ENCODE measurements at regions not wholly inside any gene's neighbourhood (a gene's known extent, or its start where the extent isn't known, plus 50 kb on each side); places are given as distances from the start of the nearest gene placed in this dataset.
"Not testable (repeated sequence)": the region's sequence is repeated elsewhere in the genome, so short reads cannot be mapped to it uniquely, and the experiment has no call there.

- H4K20me1 ChIP-seq (ENCODE audit: insufficient read depth): no peaks in the 10 kb centered on the region
- no peak overlapping the region for H3K27ac ChIP-seq (ENCODE audit: low read depth, low read length)
- no peaks in the 10 kb centered on the region for H3K27me3 ChIP-seq (ENCODE audit: insufficient read depth, low read length)
- no TSS peak for BruUV-seq (replicated peaks)
- no peaks in the 10 kb centered on the region for H3K36me3 ChIP-seq (ENCODE audit: control insufficient read depth in 1 of 2, insufficient read depth in 2 of 2, low read length in 2 of 2)
- no peaks in the 10 kb centered on the region for H3K9me3 ChIP-seq (ENCODE audit: control insufficient read depth in 1 of 2, insufficient read depth in 1 of 2, low read depth in 1 of 2, low read length in 2 of 2)
- CTCF ChIA-PET: no interaction called here
- peaks cover 8 to 18% of the 10 kb centered on the region in 2 experiments for H3K4me1 ChIP-seq (ENCODE audit: control insufficient read depth in 1 of 2, insufficient read depth in 2 of 2, low read length in 2 of 2)
- peak overlapping the region; percentile 24 for H3K9ac ChIP-seq (ENCODE audit: low read length)
- DNase-seq (ENCODE audit: low read depth, low spot score) (no peak), ATAC-seq (peak; percentile 55)
- no peaks in the 10 kb centered on the region for H3K79me2 ChIP-seq (ENCODE audit: insufficient read depth, low read length)
- intact Hi-C loops (cut with micrococcal nuclease): no loop called here
- H3K4me2 ChIP-seq (ENCODE audit: low read length): peak overlapping the region; percentile 68
- no peaks in the 10 kb centered on the region for H3K9me2 ChIP-seq (ENCODE audit: insufficient read depth)
- TF ChIP-seq EZH2 (IDR thresholded peaks at IDR 0.05): no peak
- TF ChIP-seq JUND (IDR thresholded peaks at IDR 0.05): no peak
- TF ChIP-seq EZH2phosphoT487 (IDR thresholded peaks at IDR 0.05; ENCODE audit: borderline replicate concordance): no peak
- no peak for TF ChIP-seq CEBPB (IDR thresholded peaks at IDR 0.05; ENCODE audit: low read depth)
- no peak for TF ChIP-seq CBX3 (IDR thresholded peaks at IDR 0.05; ENCODE audit: low read depth)
- TF ChIP-seq SRF (IDR thresholded peaks at IDR 0.05; ENCODE audit: low read depth): no peak
- no peak for TF ChIP-seq FOSL1 (IDR thresholded peaks at IDR 0.05; ENCODE audit: low read depth)
- no peak for TF ChIP-seq SP1 (IDR thresholded peaks at IDR 0.05; ENCODE audit: low read depth)
- TF ChIP-seq MAX (IDR thresholded peaks at IDR 0.05): no peak
- no peak for TF ChIP-seq YY1 (IDR thresholded peaks at IDR 0.05; ENCODE audit: extremely low read depth, insufficient replicate concordance, low read depth, low read length)
- TF ChIP-seq ZFX (IDR thresholded peaks at IDR 0.05): no peak
- H2AFZ ChIP-seq (ENCODE audit: low read depth, low read length, poor library complexity, severe bottlenecking): peak overlapping the region; percentile 95
- peak overlapping the region in 1 of 2 experiments; percentile 41; a peak in 3 of 4 replicates for H3K4me3 ChIP-seq (replicated peaks in 1 of 2; ENCODE audit: low read depth in 1 of 2, low read length in 2 of 2)
- POLR2A ChIA-PET: interaction anchor here (1.1 kb wide), 1 partner anchor 16 kb away, joined by 3 read pairs; no protein-coding TSS in a partner anchor
- RAD21 ChIA-PET (ENCODE audit: low non-redundant PET in 1 of 2, low total read pairs in 2 of 2, uncharacterized antibody in 2 of 2, unreplicated experiment in 2 of 2): no interaction called here
Observed at GRCh38 chr10:22087402-22087738, 83.8 kb upstream of the DNAJC1 start.

- intact Hi-C loops (cut with micrococcal nuclease): no loop called here
- ATAC-seq (peak; percentile 92), DNase-seq (ENCODE audit: low read depth, low spot score) (peak; percentile 38)
- no TSS peak for BruUV-seq (replicated peaks)
- H3K79me2 ChIP-seq (ENCODE audit: insufficient read depth, low read length): no peaks in the 10 kb centered on the region
- H3K4me1 ChIP-seq (ENCODE audit: control insufficient read depth in 1 of 2, insufficient read depth in 2 of 2, low read length in 2 of 2): peaks cover 8 to 18% of the 10 kb centered on the region in 2 experiments
- TF ChIP-seq JUND (IDR thresholded peaks at IDR 0.05) (peak; percentile 28; the same call in 1 of the 2 replicates), CBX3 (IDR thresholded peaks at IDR 0.05; ENCODE audit: low read depth) (0 out of 2 replicates have a peak, but pooled peaks have one; percentile 36), CEBPB (IDR thresholded peaks at IDR 0.05; ENCODE audit: low read depth) (peak; percentile 31; the same call in 1 of the 2 replicates), TCF7L2 (IDR thresholded peaks at IDR 0.05; ENCODE audit: borderline replicate concordance, extremely low read depth, insufficient read depth, insufficient read length) (no peak), MAX (IDR thresholded peaks at IDR 0.05) (0 out of 2 replicates have a peak, but pooled peaks have one; percentile 23), FOSL1 (IDR thresholded peaks at IDR 0.05; ENCODE audit: low read depth) (peak; percentile 26), SRF (IDR thresholded peaks at IDR 0.05; ENCODE audit: low read depth) (no peak)
- H3K9ac ChIP-seq (ENCODE audit: low read length): peak overlapping the region; percentile 24
- peak overlapping the region; percentile 68 for H3K4me2 ChIP-seq (ENCODE audit: low read length)
- H3K27ac ChIP-seq (ENCODE audit: low read depth, low read length): no peak overlapping the region
- no peaks in the 10 kb centered on the region for H4K20me1 ChIP-seq (ENCODE audit: insufficient read depth)
- POLR2A ChIA-PET: interaction anchor here (1.1 kb wide), 1 partner anchor 17 kb away, joined by 3 read pairs; no protein-coding TSS in a partner anchor
- RAD21 ChIA-PET (ENCODE audit: low non-redundant PET in 1 of 2, low total read pairs in 2 of 2, uncharacterized antibody in 2 of 2, unreplicated experiment in 2 of 2): no interaction called here
- no peaks in the 10 kb centered on the region for H3K9me3 ChIP-seq (ENCODE audit: control insufficient read depth in 1 of 2, insufficient read depth in 1 of 2, low read depth in 1 of 2, low read length in 2 of 2)
- peak overlapping the region; percentile 95 for H2AFZ ChIP-seq (ENCODE audit: low read depth, low read length, poor library complexity, severe bottlenecking)
- CTCF ChIA-PET: no interaction called here
- no peaks in the 10 kb centered on the region for H3K27me3 ChIP-seq (ENCODE audit: insufficient read depth, low read length)
- H3K36me3 ChIP-seq (ENCODE audit: control insufficient read depth in 1 of 2, insufficient read depth in 2 of 2, low read length in 2 of 2): no peaks in the 10 kb centered on the region
- H3K4me3 ChIP-seq (replicated peaks in 1 of 2; ENCODE audit: low read depth in 1 of 2, low read length in 2 of 2): peak overlapping the region; percentile 19 to 41
- no peaks in the 10 kb centered on the region for H3K9me2 ChIP-seq (ENCODE audit: insufficient read depth)
Observed at GRCh38 chr10:22086730-22087401, 83.3 kb upstream of the DNAJC1 start.

GRCh38 chr10:22079921-22080320 lies 76.4 kb upstream of the DNAJC1 start:
- DNase-seq (ENCODE audit: low read depth, low spot score); H3K4me1 ChIP-seq (ENCODE audit: control insufficient read depth in 1 of 2, insufficient read depth in 2 of 2, low read length in 2 of 2); H3K4me3 ChIP-seq (replicated peaks in 1 of 2; ENCODE audit: low read depth in 1 of 2, low read length in 2 of 2); H3K9ac ChIP-seq (ENCODE audit: low read length); BruUV-seq (replicated peaks); RAD21 ChIA-PET (ENCODE audit: low non-redundant PET in 1 of 2, low total read pairs in 2 of 2, uncharacterized antibody in 2 of 2, unreplicated experiment in 2 of 2); H3K4me2 ChIP-seq (ENCODE audit: low read length); CTCF ChIA-PET; ATAC-seq; H4K20me1 ChIP-seq (ENCODE audit: insufficient read depth); POLR2A ChIA-PET; H3K27ac ChIP-seq (ENCODE audit: low read depth, low read length); H3K9me3 ChIP-seq (ENCODE audit: control insufficient read depth in 1 of 2, insufficient read depth in 1 of 2, low read depth in 1 of 2, low read length in 2 of 2); H3K27me3 ChIP-seq (ENCODE audit: insufficient read depth, low read length); H3K9me2 ChIP-seq (ENCODE audit: insufficient read depth); H3K79me2 ChIP-seq (ENCODE audit: insufficient read depth, low read length); H3K36me3 ChIP-seq (ENCODE audit: control insufficient read depth in 1 of 2, insufficient read depth in 2 of 2, low read length in 2 of 2); H2AFZ ChIP-seq (ENCODE audit: low read depth, low read length, poor library complexity, severe bottlenecking); intact Hi-C loops (cut with micrococcal nuclease): not testable (repeated sequence)
